ENCODE measurements at regions not wholly inside any gene's neighbourhood (a gene's known extent, or its start where the extent isn't known, plus 50 kb on each side); places are given as distances from the start of the nearest gene placed in this dataset.

DNA sequence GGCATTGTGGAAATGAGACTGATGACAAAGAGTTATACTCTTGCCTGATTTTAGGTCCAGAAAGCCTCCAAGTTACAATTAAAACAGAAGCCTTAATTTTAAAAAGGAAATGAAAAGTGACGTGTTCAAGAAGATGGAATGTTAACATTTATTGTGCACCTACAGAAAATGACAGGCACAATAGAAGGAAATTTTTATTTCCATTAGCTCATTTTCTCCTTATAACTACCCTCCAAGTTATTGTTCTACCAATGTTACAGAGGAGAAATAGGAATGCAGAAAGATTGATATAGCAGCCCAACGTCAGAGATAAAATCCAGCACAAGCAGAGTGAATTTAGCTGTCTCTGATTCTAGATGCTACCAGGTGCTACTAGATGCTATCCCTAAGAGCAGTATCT lies 736.9 kb upstream of the KIRREL3 start:
- TF ChIP-seq, protein P1, sequence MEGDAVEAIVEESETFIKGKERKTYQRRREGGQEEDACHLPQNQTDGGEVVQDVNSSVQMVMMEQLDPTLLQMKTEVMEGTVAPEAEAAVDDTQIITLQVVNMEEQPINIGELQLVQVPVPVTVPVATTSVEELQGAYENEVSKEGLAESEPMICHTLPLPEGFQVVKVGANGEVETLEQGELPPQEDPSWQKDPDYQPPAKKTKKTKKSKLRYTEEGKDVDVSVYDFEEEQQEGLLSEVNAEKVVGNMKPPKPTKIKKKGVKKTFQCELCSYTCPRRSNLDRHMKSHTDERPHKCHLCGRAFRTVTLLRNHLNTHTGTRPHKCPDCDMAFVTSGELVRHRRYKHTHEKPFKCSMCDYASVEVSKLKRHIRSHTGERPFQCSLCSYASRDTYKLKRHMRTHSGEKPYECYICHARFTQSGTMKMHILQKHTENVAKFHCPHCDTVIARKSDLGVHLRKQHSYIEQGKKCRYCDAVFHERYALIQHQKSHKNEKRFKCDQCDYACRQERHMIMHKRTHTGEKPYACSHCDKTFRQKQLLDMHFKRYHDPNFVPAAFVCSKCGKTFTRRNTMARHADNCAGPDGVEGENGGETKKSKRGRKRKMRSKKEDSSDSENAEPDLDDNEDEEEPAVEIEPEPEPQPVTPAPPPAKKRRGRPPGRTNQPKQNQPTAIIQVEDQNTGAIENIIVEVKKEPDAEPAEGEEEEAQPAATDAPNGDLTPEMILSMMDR (IDR thresholded peaks at IDR 0.05): no peak
- TF ChIP-seq POLR2AphosphoS5 (IDR thresholded peaks at IDR 0.05): no peak

Data from prostate gland (tissue), 2 donors.